ENCODE measurements at regions not wholly inside any gene's neighbourhood (a gene's known extent, or its start where the extent isn't known, plus 50 kb on each side); places are given as distances from the start of the nearest gene placed in this dataset.

DNA sequence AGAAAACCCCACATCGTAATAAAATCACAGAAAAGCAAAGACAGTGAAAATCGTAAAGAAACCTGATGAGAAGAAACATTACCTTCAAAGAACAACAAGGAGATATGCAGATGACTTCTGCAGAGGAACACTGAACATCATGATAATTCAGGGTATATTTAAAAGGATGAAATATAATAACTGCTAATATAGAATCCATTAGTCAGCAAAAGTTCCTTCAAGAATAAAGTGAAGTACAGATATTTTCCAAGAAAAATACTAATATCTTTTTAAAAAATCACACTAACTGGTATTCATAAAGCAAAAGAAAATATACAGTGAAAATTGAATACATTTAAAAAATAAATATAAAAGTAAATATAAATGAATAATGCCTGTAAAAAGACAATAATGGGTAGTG lies 176.3 kb upstream of the VEGFC start:
- TF ChIP-seq, protein P1, sequence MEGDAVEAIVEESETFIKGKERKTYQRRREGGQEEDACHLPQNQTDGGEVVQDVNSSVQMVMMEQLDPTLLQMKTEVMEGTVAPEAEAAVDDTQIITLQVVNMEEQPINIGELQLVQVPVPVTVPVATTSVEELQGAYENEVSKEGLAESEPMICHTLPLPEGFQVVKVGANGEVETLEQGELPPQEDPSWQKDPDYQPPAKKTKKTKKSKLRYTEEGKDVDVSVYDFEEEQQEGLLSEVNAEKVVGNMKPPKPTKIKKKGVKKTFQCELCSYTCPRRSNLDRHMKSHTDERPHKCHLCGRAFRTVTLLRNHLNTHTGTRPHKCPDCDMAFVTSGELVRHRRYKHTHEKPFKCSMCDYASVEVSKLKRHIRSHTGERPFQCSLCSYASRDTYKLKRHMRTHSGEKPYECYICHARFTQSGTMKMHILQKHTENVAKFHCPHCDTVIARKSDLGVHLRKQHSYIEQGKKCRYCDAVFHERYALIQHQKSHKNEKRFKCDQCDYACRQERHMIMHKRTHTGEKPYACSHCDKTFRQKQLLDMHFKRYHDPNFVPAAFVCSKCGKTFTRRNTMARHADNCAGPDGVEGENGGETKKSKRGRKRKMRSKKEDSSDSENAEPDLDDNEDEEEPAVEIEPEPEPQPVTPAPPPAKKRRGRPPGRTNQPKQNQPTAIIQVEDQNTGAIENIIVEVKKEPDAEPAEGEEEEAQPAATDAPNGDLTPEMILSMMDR (IDR thresholded peaks at IDR 0.05), result no peak
- no peak for TF ChIP-seq POLR2A (IDR thresholded peaks at IDR 0.05)

All from adrenal gland (tissue), 5 donors.